GM18867 (cell line): ENCODE measurements at regions not wholly inside any gene's neighbourhood (a gene's known extent, or its start where the extent isn't known, plus 50 kb on each side); places are given as distances from the start of the nearest gene placed in this dataset.

Experiments
- ATAC-seq: cut with Tn5 transposase; IDR thresholded peaks from one replicate; pipeline ENCODE4 v1.9.1; 2021; ENCODE audit warnings: mild to moderate bottlenecking, moderate library complexity; ENCODE audit not compliant: unreplicated experiment

DNA sequence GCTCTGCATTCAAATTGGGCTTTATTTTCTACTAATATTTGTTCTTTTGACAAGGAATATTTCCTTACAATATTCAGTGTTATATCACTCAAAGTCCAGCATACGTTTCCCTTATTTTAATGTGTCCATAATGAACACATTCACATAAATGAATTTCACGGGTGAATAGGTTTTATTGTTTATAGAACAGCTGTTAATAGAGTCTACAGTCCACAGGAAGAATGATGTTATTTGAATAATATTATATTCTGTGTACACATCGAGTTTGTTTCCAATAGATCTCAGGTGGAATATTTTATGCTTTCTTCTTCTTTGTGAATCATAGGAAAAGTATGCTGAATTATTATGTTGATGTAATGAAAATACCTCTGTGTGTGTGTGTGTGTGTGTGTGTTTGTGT, 582.4 kb downstream of the CDH26 start:
- no peak for ATAC-seq

DNA sequence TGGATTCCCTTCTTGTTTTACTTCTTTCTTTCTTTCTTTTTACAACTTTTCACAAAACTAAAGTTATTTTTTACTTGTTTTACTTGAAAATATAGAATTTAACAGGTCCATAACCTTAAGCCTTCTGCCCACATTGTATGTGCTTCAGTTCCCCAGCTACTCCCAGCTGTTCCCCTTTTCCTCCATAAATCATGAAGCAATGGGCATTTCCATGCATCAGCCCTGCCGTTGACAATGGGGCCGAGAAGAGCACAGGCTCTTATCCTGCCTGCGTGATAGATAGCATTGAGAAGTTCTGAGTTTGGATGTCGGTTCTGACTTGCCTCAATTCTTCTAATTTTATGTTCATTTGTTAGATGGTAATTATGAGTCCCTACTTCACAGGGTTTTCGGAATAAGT, 583.8 kb downstream of the CDH26 start:
- no peak for ATAC-seq

DNA sequence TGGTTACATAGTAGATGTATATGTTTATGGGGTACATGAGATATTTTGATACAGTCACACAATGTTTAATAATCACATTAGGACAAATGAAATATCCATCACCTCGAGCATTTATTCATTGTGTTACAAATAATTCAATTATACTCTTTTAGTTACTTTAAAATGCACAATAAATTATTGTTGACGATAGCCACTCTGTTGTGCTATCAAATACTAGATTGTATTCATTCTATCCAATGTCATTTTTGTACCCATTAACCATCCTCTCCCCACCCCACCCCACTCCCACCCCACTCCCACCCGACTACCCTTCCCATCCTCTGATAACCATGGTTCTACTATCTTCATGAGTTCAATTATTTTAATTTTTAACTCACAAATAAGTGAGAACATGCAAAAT, 585.4 kb downstream of the CDH26 start:
- ATAC-seq = no peak

DNA sequence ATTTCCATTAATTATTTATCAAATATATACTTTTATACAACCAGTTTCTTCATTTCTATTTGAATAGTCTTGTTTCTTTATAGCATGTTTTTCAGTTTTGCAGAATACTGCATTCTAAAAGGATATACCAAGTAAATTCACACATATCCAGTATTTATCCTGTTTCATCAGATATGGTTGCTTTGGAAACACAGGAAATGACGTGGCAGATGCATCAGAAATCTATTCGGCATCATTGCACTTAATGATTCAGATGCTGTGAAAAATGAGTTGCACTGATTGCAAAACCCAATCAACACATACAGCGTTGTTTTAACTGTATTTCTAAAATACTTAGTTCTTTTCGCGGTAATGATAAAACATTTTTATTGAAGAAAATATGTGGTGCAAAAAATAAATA, 594.9 kb downstream of the CDH26 start:
- ATAC-seq = no peak

DNA sequence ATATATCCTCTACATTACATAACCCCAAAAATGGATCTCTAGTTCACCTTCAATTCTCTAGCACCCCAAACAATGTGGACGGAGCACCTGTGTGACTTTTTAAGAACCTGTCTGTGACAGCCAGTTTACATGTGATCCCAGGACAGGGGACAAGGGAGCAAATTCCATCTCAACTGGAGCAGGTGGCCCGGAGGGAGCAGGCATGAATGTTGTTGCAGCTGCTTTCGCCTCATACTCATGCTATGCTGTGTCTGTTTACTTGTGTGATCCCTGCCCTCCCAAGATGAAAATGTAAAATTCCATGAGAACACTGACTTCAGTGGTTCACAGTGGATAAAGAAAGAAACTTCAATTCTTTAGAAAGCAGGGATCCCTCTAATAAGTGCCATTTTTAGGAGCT, 600.3 kb downstream of the CDH26 start:
- ATAC-seq = no peak

DNA sequence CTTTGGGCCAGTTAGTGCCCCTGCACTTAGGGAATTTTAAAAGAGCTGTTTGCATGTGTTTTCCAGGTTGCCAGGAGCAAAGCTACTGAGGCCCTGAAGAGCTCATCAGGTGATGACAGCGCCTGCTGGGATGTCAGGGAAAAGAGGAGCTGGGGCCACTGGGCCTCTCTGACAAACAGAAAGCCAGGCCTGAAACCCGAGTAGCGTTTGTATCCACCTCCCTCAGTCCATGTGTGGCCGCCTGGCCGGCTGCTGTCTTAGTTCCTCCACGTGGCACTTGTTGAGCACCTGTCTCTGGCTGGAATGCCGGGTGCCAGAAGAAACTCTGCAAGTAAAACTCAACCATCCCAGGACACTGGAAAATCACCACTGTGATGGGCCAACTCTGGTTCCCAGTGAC, 601.2 kb downstream of the CDH26 start:
- ATAC-seq = no peak

DNA sequence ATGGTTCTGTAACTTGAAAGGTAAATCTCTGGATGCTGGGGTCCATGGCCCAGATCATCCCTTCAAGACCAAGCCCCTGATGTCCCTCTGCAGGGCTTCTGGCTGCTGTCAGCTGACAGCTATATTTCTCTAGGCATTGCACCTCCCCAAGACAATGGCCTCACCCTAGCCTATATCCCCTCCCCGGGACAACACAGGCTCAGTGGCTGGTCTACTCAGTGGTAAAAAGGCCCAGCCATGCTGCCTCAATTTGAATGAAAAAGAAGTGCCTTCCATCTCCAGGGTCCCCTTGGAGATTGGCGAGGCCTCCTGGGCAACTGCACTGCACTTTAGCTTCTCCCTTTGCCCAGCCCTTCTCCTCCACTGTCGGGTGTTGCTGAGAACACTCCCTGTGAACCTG, 602.8 kb downstream of the CDH26 start:
- no peak for ATAC-seq

DNA sequence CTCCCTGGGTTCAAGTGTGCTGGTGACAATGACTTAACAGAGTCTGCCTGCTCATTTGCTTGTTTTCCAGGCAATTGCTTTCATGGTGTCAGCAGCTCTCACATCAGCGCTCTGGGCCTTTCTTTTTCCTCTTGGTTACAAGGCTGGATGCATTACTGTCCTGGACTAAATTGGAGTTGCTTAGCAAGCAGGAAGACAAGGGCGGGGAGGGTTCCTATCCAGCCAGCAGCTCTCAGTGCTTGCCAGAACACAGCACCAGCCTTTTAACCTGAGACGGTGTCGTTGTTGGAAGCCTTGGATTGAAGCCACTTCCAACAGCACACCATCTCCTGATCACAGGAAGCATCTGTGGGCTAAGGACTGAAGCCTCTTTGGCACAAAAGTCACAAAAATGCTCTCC, 606.9 kb downstream of the CDH26 start:
- ATAC-seq = no peak

DNA sequence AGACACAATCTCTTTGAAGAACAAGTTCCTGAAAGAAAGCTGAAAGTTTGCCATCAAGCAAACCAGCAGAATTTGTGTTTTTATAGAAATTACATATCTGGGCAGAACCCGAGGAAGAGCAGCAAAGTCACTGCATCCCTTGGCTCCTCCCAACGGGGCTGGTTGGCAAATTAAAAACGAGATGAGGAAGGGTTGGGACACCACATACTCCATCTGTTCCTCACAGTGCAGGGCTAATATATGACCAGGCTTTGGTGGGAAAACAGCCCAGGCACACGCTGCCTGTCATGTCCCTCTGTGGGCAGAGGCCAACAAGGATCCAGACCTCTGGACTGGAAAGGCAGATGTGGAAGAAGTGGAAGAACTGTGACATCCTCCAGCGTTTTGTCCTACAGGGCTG, 607.3 kb downstream of the CDH26 start:
- ATAC-seq = no peak

DNA sequence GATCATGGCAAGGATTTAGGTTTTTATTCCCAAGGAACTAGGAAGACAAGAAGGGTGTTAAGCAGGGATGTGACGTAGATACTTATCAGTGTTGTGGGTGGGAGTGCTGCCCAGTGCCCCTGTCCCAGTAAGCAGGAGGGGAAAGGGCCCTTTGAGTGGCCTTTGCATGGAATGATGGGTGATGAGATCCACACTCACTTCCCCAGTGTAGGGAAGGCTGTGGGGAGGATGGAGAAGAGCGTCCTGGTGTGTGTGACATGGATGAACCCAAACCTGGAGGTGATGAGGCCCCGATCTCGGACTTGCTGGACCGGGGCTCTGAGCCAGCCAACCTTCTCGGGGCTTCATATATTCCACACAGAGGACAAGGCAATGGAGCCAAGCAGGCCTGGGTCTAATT, 610.9 kb downstream of the CDH26 start:
- ATAC-seq = no peak

DNA sequence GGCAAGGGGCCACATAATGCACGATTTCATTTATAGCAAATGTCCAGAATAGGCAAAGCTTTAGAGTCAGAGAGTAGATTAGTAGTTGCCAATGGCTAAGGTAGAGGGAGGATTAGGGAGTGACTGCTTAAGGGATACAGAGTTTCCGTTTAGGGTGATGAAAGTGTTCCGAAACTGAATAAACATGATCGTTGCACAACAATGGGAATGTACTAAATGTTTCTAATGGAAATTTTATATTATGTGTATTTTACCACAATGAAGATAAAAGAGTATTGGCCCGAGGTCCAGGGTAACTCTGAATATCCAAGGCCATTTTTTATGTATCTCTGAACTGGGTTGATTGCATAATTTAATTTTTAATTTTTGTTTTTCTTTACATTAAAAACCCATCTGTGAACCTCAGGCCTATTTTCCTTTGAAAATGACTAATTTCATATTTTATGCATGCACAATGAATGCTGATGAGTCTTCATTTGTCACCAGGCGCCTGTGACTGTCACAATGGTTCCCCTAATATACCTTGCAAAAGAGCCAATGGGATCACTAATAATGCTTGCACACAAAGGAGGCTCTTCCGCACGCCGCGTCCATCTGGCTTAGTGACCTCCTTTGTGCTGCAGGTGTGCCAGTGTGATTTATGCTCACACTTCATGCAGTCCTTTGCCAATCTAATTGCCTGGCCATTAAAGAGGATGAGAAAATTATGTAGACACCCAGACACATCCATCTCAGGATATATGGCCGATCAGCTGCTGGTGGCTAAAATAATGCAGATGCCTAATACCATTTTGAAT, 612.5 kb downstream of the CDH26 start:
- ATAC-seq = no peak

DNA sequence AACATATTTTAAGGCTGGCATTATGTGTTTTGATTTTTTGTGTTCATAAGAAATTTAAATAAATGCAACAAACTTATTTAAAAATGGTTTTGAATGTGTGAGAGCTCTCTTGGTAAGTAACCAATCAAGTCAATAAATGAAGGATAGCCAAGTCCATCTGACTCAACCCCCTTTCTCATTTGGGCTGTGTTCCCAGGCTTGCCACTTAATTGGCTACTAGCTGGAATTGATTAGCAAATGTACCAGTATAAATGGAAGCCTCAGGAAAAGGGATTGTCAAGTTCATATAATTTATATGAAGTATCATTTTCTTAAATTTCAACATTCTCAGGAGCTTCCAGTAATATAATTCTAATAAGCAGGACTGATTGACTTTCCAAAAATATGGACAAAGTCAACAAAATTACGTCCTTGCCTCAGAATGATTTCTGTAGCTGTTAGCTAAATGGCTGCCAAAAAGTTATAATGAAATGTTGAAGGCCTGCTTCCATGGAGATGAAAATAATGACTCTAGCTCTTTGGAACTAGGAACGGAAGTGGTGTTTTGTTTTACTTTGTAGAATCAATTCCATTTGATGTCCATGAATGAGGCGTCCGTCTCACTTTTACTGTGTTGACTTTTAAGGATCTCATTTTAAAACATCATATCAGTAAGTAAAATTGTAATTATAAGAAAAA, 614.9 kb downstream of the CDH26 start:
- ATAC-seq = no peak

DNA sequence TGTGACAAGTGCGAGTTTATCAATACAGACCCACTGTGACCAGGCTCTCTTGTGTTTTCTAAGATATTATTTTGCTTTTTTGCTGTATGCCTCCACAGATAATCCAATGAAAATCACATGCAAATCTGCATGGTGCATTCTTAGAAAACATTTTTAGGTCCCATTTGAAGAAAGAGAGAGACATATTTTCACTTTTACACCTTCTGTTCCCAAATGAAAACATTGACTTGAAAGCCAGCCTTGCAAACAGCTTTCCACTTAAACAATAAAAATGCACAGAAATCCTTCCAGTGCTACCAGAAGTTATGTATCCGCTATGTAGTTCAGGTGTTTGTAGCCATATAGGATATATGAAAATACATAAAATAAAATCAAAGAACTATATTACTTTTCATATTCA, 618.0 kb downstream of the CDH26 start:
- no peak for ATAC-seq

DNA sequence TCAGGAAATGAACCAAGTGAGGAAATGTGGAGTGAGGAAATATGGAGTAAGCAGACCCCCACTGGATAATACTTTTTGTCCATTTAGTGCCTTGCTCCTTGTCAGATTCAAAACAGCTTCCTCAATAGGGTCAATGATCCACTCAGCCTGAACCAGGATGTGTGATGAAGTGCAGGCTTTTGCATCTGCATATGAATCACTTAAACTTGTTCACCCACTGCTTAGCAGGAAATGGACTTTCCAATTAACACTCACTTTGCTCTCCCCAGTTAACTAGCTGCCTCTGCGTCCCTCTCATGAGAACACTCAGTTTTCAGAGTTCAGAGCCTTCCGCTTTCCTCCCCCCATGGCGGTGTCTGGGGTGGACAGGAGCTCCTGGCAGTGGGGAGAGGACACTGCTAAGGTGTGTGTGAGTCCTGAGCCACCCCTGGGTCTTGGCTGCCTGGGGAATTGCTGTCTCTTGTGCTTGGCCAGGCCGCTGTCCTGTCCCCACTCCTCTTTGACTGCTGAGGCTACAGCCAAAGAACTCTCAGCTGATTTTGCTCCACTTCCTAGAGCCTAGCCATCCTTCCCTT, 621.8 kb downstream of the CDH26 start:
- ATAC-seq = no peak

DNA sequence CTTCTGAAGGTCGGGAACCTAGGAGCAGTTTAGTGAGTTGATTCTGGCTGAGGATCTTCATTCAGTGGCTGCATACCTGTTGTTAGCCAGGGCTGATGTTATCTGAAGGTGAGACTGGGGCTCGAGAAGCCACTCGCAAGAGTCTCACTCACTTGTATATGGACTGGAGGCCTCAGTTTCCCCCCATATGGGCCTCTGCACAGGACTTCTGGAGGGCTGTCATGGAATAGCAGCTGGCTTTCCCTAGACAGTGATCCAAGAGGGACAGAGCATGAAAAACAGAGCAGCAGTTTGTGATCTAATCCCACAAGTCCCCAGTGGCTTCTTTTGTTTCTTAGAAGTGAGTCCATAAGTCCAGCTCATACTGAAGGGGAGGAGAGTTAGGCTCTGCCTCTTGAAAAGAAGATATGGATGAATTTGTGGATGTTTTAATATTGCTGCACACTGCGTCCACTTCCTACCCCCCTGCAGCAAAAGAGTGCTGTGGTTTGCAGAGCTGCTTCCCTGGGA, 623.4 kb downstream of the CDH26 start:
- no peak for ATAC-seq

DNA sequence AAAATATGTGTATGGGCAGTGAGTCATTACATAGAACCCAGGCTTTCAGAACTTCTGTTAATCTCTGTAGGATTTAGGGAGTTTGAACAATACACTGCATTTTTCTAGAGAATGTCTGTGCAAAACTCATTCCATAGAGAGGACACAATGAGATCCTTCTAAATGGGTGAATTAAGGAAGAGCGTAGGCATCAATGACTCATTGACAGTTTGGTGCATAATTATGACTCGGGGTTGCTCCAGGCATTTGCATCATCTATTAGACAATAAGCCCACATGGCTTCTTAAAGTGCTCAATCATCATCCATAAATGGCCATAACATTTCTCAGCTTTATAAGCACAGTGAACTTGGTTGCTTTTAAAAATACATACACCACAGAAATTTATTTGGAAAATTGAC, 625.5 kb downstream of the CDH26 start:
- no peak for ATAC-seq

DNA sequence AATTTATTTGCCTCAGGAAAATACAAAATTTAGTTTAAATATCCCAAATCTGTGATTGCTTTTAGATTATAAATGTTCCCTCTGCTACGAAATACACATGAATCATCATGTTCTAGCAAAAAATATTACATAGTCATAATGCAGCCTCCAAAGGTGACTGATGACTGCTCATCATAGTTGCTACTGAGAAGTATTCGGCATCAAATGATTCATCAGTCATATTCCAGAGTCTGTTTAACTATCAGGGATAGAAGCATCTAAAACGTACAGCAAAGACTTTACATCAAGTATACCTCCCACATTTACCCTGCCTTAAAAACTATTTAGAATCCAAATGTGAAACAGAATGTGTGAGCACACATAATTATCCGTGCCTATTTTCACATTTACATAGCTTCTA, 626.0 kb downstream of the CDH26 start:
- ATAC-seq = no peak

DNA sequence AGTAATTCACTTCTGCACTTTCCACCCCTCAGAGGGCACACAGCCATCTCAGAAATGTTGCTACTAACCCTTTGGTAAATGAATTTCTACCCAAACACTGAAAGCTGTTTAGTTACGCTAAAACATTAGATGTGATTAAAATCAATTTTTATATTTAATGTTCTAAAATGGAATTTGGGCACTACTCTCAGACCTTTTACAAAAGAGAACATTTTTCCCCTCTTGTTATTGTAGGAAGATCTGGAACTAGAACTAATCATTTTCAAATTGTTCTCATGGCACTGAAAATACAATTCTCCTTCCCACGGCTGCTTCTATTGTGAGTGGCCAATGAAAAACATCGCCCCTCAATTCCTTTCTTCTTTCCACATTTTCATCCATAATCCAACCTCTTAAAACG, 627.4 kb downstream of the CDH26 start:
- no peak for ATAC-seq

DNA sequence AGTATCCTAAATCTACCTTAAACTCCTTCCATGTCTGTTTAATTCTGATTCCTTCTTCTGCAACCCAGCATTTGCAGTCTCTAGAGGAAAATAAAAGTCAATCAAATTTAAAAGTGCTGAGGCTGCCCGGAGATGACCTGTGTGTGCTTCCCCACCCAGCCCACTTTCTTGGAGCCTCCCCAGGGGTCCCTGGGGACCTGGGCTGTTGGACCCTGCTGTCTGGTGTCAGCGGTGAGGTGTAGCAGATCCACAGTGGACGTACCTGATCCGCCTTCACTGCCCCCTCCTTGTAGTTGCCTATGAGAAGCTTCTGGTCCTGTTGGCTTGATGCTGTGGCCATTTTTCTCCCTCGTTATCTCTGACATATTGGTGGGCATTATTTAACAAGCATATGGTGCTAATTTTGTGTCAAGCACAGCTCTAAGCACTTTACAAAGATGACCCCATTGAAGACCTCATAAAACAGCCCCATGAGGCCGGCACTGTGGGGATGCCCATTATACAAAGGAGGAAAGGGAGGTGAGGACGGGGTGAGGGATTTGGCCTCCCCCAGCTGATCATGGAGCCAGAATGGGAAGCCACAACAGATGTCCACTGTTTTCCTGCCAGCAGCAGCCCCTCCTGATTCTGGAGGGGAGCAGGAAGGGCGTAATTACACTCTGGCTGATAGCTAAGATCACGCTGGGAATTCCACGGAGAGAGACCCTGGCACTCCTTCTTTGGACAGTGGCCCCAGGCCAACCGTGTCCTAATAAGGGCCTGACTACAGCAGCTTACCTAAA, 628.2 kb downstream of the CDH26 start:
- ATAC-seq = no peak

DNA sequence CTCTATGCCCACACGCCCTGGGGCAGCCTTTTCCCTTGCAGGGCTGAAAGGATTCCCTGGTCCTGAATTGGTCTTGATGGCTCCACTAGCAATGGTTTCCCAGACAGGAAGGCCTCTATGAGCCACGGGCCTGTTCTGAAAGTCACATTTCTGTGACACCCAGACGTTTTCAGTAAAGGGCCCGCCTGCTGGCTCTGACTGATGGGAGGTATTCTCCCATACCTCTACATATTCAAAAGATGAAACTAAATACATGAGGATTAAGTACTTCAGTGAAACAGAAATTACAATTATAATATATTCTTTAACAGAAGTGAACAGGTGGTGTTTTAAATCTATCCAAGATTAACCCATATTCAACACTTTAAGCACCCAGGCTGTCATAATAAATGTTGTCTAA, 629.8 kb downstream of the CDH26 start:
- ATAC-seq = no peak

DNA sequence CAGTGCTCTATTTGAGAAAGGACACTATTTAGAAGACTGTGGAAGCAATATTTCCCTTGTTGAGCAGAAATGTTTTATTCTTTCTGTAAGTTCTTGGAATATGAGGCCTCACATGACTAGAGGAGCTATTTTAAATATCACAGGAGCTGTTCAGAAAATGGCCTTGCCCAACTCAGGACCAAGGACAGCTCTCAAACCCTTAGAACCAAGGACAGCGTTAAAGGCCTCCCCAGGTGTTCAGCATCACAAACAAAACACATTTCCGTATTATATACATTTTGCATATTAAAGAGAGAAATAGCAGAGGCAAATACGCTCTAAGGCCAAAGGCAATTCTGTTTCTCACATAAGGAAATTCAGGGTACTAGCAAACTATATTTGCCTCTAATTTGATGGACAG, 631.4 kb downstream of the CDH26 start:
- no peak for ATAC-seq
